GM18520 (cell line): ENCODE measurements at regions not wholly inside any gene's neighbourhood (a gene's known extent, or its start where the extent isn't known, plus 50 kb on each side); places are given as distances from the start of the nearest gene placed in this dataset.

Experiments used
- ATAC-seq: cut with Tn5 transposase; IDR thresholded peaks from one replicate; pipeline ENCODE4 v1.9.1; 2021; ENCODE audit not compliant: unreplicated experiment

DNA sequence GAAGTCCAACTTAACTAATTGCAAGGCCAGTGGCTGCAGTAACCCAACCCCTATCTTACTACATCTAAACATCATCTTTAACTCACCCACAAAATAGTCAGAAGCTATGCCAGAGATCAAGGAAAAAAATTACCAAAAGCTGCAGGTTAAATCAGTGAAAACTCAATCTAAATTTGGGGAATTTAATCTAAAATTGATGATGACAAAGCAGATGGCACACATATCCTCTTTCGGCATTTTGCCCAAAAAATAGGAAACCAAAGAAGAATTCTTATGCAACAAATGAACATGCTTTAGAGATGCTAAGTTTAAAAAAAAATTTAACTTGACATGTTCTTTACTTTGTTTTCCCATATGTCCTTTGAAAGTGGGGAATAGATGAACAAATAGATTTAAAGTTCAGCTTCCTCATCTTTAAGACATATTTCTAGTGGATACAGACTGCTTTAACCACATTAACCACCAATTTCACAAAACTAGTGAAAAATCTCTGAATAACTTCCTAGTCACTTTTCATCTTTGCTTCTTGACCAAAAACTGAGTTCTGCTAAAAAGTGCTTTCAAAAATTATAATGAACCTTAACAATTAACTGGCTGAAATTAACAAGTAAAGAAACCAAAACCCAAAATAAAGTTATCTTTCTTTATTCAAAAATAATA lies 74.3 kb upstream of the CCDC150 start:
- ATAC-seq = no peak

DNA sequence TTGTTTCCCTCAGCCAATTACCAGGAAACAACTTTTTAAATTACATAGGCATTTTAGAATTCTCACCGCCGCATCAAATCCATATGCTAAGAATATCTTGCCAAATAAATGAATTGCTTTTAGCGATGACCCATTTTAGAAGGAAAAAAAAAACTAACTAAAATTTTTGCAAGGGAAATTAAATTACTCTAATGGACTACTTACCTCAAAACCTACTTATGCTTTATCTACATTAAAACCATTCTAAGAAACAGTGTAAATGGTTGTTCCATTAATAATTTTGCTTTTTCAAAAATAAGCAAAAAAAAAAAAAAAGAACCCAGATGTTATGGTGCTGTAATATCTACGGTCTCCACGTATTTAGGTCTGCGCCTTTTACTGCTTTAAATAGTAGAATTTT lies 73.5 kb upstream of the CCDC150 start:
- no peak for ATAC-seq

DNA sequence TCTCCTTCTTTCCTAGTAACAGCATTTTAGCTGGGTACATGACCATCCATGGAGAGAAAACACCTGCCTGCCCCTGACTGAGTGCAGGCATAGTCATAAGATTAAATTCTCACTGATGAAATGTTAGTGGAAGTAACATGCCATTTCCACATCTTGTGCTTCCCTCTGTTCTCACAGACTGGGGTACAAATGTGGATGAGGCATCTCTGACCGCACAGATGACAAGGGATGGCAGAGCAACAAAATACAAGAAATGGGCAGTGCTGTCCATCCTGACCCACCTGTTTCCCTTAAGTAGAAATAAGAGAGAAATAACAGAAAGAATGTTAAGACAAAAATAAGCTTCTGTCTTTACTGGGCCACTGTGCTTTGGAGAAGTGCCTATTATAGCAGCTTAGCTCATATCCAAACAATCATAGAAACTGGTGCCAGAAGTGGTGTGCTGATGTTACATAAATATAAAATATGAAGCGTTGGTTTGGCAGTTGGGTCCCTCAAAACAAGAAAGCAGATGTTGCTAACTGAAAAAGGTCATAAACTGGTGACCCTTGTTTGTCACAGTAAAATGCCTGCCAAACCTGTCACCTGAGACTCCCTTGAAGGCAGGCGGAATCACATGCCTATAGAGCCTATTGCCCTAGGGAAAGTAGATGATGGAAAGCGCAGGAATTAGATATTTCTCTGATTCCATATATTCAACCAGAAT lies 72.4 kb upstream of the CCDC150 start:
- ATAC-seq = no peak

GRCh38 chr2:196568506-196568905 lies 71.0 kb upstream of the CCDC150 start:
- ATAC-seq = no peak

DNA sequence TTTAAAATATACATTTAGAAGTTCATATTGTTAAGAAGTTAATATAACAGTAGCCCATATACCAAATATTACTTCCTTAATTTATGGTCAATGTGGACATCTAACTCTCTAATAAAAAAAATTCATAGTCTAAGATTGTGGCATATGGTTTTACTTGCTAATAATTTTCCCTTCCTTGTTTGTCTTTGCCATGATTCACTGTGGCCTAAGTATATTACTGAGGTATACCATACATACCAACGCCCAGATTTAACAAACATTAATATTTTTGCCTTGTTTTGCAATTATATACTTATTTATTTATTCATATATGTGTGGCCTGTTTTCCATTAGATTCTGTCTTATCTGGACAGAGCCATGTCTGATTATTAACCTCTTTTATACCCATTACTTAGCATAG lies 54.6 kb upstream of the CCDC150 start:
- no peak for ATAC-seq

DNA sequence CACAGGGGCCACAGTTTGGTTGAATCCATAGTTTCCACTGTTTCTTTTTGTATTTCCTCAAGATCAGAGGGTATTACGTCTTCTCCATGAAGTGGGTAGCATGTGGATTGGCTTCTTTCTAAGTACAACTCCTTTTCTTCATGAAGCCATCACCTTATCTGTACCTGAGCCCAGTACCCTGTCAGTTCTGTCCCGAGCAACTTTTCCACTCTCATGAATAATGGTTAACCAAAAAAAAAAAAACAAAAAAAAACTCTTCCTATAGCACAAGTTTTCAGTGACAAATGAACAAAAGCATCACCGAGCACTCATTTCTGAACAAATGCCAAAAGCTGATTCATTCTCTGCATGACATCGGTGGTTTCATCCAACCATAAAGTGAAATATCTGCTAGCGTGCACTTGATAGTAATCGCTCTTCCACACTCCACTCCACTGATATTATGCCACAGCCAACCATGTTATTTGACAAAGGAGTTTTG lies 53.0 kb upstream of the CCDC150 start:
- ATAC-seq = no peak

- ATAC-seq = no peak
These were observed 52.5 kb upstream of the CCDC150 start for GRCh38 chr2:196587056-196587455.

- no peak for ATAC-seq
These were observed 51.8 kb upstream of the CCDC150 start for GRCh38 chr2:196587739-196588138.

DNA sequence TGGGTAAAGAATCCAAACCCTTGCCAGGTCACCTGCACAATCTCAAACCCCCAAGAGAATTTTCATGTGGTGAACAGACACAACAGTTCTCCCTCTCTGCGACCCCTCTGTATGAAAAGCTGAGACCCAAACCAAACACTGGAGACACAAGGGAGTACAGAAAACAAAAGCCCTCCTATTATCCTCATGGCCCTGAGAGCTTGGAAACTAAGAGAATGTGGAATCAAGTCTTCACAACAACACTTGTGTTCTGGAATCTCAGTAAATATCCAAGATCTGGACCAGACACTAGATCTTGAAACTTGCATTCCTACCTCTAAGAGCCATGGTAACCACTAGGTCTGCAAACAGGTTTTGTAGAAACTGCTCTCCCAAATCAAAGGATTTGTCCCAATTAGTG lies 50.1 kb upstream of the CCDC150 start:
- ATAC-seq = no peak
